Mucosa of descending colon (tissue), 3 donors: ENCODE measurements at regions not wholly inside any gene's neighbourhood (a gene's known extent, or its start where the extent isn't known, plus 50 kb on each side); places are given as distances from the start of the nearest gene placed in this dataset.

Source experiments
- ATAC-seq: fragments of 200-7000 bp; cut with Tn5 transposase; one replicate; pipeline ENCODE4 v1.9.1; 2020; ENCODE audit warnings: mild to moderate bottlenecking, moderate library complexity
- DNase-seq, 3 donors: peaks; one replicate each; pipeline ENCODE4 v3.0.0-alpha.2; 2020
- H3K36me3 ChIP-seq: fragments of 200-600 bp; one replicate; pipeline ENCODE4 v1.8.0; 2021; ENCODE audit warnings: low read depth, mild to moderate bottlenecking
- H3K4me1 ChIP-seq: fragments of 200-600 bp; one replicate; pipeline ENCODE4 v1.8.0; 2021; ENCODE audit warnings: low read depth, mild to moderate bottlenecking
- H3K4me3 ChIP-seq: fragments of 200-600 bp; one replicate; pipeline ENCODE4 v1.8.0; 2021; ENCODE audit warnings: mild to moderate bottlenecking
- H3K9me3 ChIP-seq: fragments of 200-600 bp; one replicate; pipeline ENCODE4 v1.8.0; 2021; ENCODE audit warnings: mild to moderate bottlenecking
- intact Hi-C, 2 donors: fragments of 100-400 bp; cut with DNase I in 1 of 2; cut with micrococcal nuclease in 1 of 2; formaldehyde crosslinking; loops; one replicate each; pipeline versions ENCODE4 v1.11.0 to v1.11.1; 2022; cut with DNase I, micrococcal nuclease
- TF ChIP-seq, protein P1 (sequence below): fragments of 200-600 bp; IDR thresholded peaks from one replicate; pipeline ENCODE4 v1.8.0; 2022; ENCODE audit warnings: antibody characterized with exemption, mild to moderate bottlenecking
- donor health status: DM: no; HTN: no; CAD: no; lungs with moderate emphysema.
- donor health status: DM: no; HTN: no; CAD: no.
- donor health status: DM: no; HTN: yes; CAD: no.

DNA sequence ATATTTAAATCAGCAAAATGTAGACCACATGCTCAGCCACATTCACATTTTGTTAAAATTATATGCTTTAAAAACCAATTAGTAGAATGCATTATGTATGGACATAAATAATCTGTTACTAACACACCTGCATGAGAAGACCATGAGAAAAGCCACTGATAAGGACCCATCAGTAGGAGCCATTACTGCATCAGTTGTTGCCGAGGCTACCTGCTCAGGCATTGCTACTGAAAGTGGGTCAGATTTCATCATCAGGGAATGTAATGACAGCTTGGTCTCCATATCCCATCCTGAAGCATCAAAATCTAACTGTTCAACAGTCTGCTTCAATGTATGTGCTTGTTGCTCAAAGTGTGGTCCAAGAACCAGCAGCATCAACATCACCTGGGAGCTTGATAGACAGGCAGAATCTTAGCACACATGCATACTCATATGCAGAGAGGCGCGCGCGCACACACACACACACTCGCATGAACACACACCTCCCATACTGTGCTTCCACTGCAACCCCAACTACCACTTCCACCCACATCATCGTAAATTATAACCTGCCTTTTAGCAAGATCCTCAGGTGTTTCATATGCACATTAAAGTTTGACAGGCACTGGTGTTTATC, 72.4 kb upstream of the FOXB1 start:
- ATAC-seq = no peak
- Histone ChIP-seq H3K36me3 (no peaks in the 10 kb centered on the region), H3K4me3 (no peak overlapping the region), H3K9me3 (no peaks in the 10 kb centered on the region), H3K4me1 (no peaks in the 10 kb centered on the region)
- DNase-seq = no peak
- intact Hi-C loops = no loop called here
- TF ChIP-seq, protein P1, sequence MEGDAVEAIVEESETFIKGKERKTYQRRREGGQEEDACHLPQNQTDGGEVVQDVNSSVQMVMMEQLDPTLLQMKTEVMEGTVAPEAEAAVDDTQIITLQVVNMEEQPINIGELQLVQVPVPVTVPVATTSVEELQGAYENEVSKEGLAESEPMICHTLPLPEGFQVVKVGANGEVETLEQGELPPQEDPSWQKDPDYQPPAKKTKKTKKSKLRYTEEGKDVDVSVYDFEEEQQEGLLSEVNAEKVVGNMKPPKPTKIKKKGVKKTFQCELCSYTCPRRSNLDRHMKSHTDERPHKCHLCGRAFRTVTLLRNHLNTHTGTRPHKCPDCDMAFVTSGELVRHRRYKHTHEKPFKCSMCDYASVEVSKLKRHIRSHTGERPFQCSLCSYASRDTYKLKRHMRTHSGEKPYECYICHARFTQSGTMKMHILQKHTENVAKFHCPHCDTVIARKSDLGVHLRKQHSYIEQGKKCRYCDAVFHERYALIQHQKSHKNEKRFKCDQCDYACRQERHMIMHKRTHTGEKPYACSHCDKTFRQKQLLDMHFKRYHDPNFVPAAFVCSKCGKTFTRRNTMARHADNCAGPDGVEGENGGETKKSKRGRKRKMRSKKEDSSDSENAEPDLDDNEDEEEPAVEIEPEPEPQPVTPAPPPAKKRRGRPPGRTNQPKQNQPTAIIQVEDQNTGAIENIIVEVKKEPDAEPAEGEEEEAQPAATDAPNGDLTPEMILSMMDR = no peak

GRCh38 chr15:59924812-59925522, 79.1 kb upstream of the FOXB1 start:
- no peak for ATAC-seq
- Histone ChIP-seq H3K4me3 (no peak overlapping the region), H3K4me1 (no peaks in the 10 kb centered on the region), H3K36me3 (no peaks in the 10 kb centered on the region), H3K9me3 (no peaks in the 10 kb centered on the region)
- TF ChIP-seq, protein P1 = no peak
- intact Hi-C loops = no loop called here
- DNase-seq = no peak

DNA sequence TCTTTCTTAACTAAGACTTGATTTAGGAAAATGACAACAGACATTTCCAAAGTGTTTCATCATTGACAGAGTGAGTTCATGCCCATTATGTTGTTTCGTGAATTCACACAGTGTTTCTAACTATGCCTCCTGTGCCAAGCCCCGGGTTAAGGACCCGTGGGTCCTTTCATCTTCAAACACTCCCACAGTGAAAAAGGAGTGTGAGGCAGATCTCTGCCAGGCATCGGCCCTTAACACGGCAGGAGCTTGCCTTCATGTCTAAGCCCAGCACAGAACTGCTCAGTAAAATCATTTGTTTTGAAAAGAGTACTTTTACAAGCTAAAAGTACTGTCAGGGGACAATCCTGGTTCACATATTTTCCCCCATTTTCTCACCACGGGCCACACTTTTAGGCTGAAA, 80.0 kb upstream of the FOXB1 start:
- no peaks in the 10 kb centered on the region for H3K4me1 ChIP-seq
- no peak overlapping the region for H3K4me3 ChIP-seq
- no peaks in the 10 kb centered on the region for H3K36me3 ChIP-seq
- intact Hi-C loops = no loop called here
- TF ChIP-seq, protein P1 = no peak
- ATAC-seq (no peak), DNase-seq (no peak)
- H3K9me3 ChIP-seq = no peaks in the 10 kb centered on the region

- no peaks in the 10 kb centered on the region for H3K36me3 ChIP-seq
- no peak for DNase-seq
- TF ChIP-seq, protein P1 = no peak
- intact Hi-C loops = no loop called here
- H3K4me1 ChIP-seq = no peaks in the 10 kb centered on the region
- ATAC-seq = no peak
- H3K9me3 ChIP-seq = no peaks in the 10 kb centered on the region
- no peak overlapping the region for H3K4me3 ChIP-seq
Observed at GRCh38 chr15:59923508-59923907, 80.6 kb upstream of the FOXB1 start.

GRCh38 chr15:59918994-59919951, 84.8 kb upstream of the FOXB1 start:
- Histone ChIP-seq H3K9me3 (no peaks in the 10 kb centered on the region), H3K4me1 (no peaks in the 10 kb centered on the region), H3K4me3 (no peak overlapping the region), H3K36me3 (no peaks in the 10 kb centered on the region)
- DNase-seq = no peak
- intact Hi-C loops = no loop called here
- TF ChIP-seq, protein P1 = no peak
- ATAC-seq = no peak
